ENCODE measurements at regions not wholly inside any gene's neighbourhood (a gene's known extent, or its start where the extent isn't known, plus 50 kb on each side); places are given as distances from the start of the nearest gene placed in this dataset.

DNA sequence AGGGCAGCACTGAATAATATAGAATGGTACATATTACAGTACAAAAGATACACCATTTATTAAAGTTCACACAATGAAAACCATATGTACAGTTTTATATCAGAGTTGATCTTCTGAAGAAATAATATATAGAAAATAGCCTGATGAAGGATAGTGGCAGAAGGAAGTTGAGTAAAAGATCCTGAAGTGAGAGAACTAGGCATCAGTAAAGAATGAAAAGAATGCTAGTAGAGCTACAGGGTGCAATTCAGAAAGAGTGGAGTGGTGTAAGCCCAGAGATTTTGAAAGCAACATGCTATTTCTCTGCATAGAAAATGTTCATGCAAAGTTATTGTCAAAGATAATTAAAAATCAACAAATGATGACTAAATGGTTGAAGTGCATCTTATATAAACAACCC, 1552.7 kb upstream of the TENM4 start:
- H3K27me3 Mint-ChIP-seq (ENCODE audit: low read depth) = no peaks in the 10 kb centered on the region
- H3K79me1 ChIP-seq (ENCODE audit: insufficient read depth, low read depth, low read length, poor library complexity, severe bottlenecking) = no peaks in the 10 kb centered on the region
- H3K27ac ChIP-seq (ENCODE audit: insufficient read length, low read depth, low read length) = no peak overlapping the region
- H3K23ac ChIP-seq (ENCODE audit: insufficient read length, low read depth, low read length) = no peak overlapping the region
- no peak overlapping the region for H4K5ac ChIP-seq (ENCODE audit: insufficient read length, low read depth, low read length)
- H2BK5ac ChIP-seq (ENCODE audit: insufficient read length, low read length) = no peak overlapping the region
- no peak overlapping the region for H3K4ac ChIP-seq (ENCODE audit: low read depth, low read length)
- no peak overlapping the region for H3K4me3 Mint-ChIP-seq
- H2BK120ac ChIP-seq (ENCODE audit: low read depth, low read length, poor library complexity, severe bottlenecking) = no peak overlapping the region
- no peaks in the 10 kb centered on the region; the same call in 1 of the 2 replicates for H3K4me1 ChIP-seq (ENCODE audit: insufficient read depth, low read length)
- H2BK20ac ChIP-seq (ENCODE audit: low read depth, low read length, poor library complexity, severe bottlenecking) = no peak overlapping the region
- DNase-seq = no peak
- no peak overlapping the region for H2AK5ac ChIP-seq (ENCODE audit: insufficient read length, low read length)
- no peaks in the 10 kb centered on the region for H3K9me3 ChIP-seq (ENCODE audit: control insufficient read depth, low read depth, low read length)
- peaks cover 29 to 32% of the 10 kb centered on the region in 2 experiments for H3K4me1 Mint-ChIP-seq
- no peak overlapping the region for H3K18ac ChIP-seq (ENCODE audit: insufficient read length, low read depth, low read length)
- H3K27ac Mint-ChIP-seq = peak overlapping the region in 2 of 3 experiments; percentile 5 to 66; a peak in 2 of 7 replicates
- no peak overlapping the region for H3K4me2 ChIP-seq (ENCODE audit: insufficient read depth, insufficient read length, low read length)
- H3K56ac ChIP-seq (ENCODE audit: insufficient read length, low read depth, low read length) = no peak overlapping the region
- H3K36me3 Mint-ChIP-seq (ENCODE audit: insufficient read depth in 1 of 3, low read depth in 3 of 3) = peaks cover 2 to 8% (median 2%) of the 10 kb centered on the region in 3 experiments; a peak in 4 of 7 replicates
- H3K9me3 Mint-ChIP-seq = peaks cover 0 to 7% of the 10 kb centered on the region in 2 experiments; a peak in 3 of 5 replicates
- no peak overlapping the region for H2AFZ ChIP-seq (ENCODE audit: low read length)
- no peak overlapping the region for H3K9ac ChIP-seq (ENCODE audit: extremely low read depth, insufficient read length, low read length)
- no peak overlapping the region for H3K14ac ChIP-seq (ENCODE audit: insufficient read depth, low read length)
- no peak overlapping the region for H3T11ph ChIP-seq (ENCODE audit: low read length)
- no peak overlapping the region for H4K8ac ChIP-seq (replicated peaks; ENCODE audit: insufficient read length, low read depth, low read length)
- H4K20me1 ChIP-seq (ENCODE audit: control insufficient read depth, insufficient read depth, insufficient read length) = no peaks in the 10 kb centered on the region
- no peak overlapping the region for H2BK15ac ChIP-seq (ENCODE audit: low read depth, low read length)
- no peaks in the 10 kb centered on the region for H3K23me2 ChIP-seq (ENCODE audit: insufficient read length, low read depth, low read length, poor library complexity, severe bottlenecking)
- H3K79me2 ChIP-seq (ENCODE audit: insufficient read depth, low read length) = no peaks in the 10 kb centered on the region
- no peak overlapping the region for H4K91ac ChIP-seq (ENCODE audit: insufficient read length, low read depth, low read length)
- no peak for TF ChIP-seq CTCF (conservative IDR thresholded peaks at IDR 0.05)
- H2BK12ac ChIP-seq (ENCODE audit: insufficient read length, low read depth, low read length) = no peak overlapping the region
- H3K27me3 ChIP-seq (ENCODE audit: insufficient read depth, low read length) = no peaks in the 10 kb centered on the region

Data from H9 (cell line).